SHP77 treated with DMSO at 0.1 percent for 48 hours (cell line): ENCODE measurements at regions not wholly inside any gene's neighbourhood (a gene's known extent, or its start where the extent isn't known, plus 50 kb on each side); places are given as distances from the start of the nearest gene placed in this dataset.
"Not testable (repeated sequence)": the region's sequence is repeated elsewhere in the genome, so short reads cannot be mapped to it uniquely, and the experiment has no call there.

Experiments
- DNase-seq: peaks from one replicate; lab custom pipeline; 2025; lab: John Stamatoyannopoulos, UW

DNA sequence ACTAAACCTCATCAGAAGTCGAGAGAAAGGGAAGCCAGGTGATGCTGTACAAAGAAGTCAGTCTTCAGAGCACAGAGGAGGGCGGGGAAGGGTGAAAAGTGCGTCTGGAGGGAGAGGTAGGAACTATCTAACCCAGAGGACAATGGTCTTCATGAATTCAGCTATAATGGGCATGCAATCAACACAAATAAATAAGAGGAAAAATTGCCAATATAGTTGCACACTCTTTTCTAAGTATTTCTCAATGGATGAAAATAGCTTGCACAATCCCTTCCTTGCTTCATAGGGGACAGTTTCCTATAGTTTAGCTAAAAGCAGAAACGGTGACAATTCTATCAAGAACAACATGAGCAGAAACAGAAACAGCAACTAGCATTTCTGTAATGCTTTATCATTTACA is 931.2 kb downstream of the AACS start:
- no peak for DNase-seq

- no peak for DNase-seq
Measured at GRCh38 chr12:125999628-126000027, 934.4 kb downstream of the AACS start.

- DNase-seq, result no peak
Measured at GRCh38 chr12:126019385-126019784, 954.1 kb downstream of the AACS start.

GRCh38 chr12:126021675-126022074 is 956.4 kb downstream of the AACS start:
- no peak for DNase-seq

GRCh38 chr12:126027825-126028224 is 962.6 kb downstream of the AACS start:
- no peak for DNase-seq

GRCh38 chr12:126030573-126030972 is 965.3 kb downstream of the AACS start:
- no peak for DNase-seq

- DNase-seq, result no peak
Measured at GRCh38 chr12:126033751-126034150, 968.5 kb downstream of the AACS start.

DNA sequence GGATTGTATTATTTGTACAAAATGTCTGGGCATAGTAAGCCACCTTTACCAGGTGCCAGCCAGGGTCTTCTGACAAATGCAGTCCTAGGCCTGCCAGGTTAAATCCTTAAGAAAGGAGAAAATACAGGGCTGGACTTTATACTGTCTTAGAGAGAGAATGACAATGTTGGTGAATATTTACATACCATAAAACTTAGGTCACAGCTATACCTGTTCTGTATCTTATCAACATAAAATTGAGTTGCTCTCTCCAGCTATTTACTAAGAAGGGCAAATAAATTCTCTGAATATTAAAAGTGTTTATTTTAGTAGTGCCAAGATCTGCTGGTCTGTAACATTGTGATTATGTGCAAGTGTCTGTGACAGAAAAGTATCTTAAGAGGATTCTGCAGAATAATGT is 971.1 kb downstream of the AACS start:
- DNase-seq, result no peak

DNA sequence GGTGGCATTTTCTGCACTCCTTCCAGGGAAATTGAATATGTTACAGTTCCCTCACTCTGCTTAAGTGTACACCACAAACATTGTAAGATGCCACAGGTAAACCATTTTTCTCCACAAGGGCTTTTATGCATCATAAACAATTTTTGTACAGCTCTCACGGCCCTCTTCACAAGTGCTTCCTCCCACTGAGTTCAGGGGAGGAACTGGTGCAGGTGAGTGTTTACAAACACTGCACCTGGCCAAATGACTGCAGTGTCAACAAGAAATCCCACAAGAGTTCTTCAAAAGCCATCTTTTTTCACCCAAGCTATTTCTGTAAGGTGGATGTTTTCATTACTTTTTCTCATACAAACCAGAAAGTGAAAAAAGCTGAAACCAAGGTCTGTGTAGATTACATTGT is 973.2 kb downstream of the AACS start:
- DNase-seq, result no peak

- DNase-seq, result no peak
Measured at GRCh38 chr12:126040307-126040706, 975.1 kb downstream of the AACS start.

- no peak for DNase-seq
Measured at GRCh38 chr12:126042286-126042685, 977.1 kb downstream of the AACS start.

GRCh38 chr12:126049501-126049900 is 984.3 kb downstream of the AACS start:
- not testable (repeated sequence) for DNase-seq

DNA sequence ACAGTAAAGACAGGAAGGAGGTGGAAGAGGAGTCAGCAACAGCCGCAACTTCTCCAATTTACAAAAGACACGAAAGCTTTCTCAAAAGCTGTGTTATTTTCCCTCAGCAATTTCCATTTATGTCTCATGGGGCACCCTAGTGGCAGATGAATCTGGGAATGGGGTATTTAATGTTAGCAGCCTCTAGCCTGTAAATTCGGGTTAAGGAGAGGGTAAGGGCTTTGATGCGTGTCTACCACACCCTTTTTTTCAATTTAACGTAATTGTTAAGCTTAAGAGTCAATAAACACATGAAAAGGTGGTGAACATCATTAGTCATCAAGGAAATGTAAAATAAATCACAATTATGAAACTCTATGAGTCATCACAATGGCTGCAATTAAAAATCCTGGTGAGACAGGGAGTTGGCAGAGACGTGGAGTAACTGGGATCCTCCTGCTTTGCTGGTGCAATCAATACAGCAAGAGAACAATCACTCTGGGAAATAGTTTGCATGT is 986.4 kb downstream of the AACS start:
- no peak for DNase-seq

DNA sequence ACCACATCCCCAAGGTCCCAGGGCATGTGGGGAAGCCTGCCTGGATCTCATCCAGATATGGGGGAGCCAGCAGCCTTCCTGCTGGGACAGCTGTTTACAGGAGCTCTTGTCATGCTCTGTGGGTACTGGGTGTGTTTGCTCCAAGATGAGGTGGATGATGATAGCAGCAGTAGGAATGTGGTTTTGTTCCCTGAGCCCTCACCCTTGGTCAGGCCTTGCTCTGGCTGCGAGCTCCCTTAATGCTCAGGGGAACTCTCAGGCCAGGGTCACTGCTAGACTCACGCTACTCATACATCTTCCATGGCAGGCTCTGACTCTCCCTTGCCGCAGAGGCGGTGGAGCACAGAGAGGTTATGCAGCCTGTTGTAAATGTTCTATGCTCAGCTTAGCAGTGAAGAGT is 990.3 kb downstream of the AACS start:
- DNase-seq, result no peak

GRCh38 chr12:126061777-126062176 is 996.5 kb downstream of the AACS start:
- DNase-seq, result no peak

DNA sequence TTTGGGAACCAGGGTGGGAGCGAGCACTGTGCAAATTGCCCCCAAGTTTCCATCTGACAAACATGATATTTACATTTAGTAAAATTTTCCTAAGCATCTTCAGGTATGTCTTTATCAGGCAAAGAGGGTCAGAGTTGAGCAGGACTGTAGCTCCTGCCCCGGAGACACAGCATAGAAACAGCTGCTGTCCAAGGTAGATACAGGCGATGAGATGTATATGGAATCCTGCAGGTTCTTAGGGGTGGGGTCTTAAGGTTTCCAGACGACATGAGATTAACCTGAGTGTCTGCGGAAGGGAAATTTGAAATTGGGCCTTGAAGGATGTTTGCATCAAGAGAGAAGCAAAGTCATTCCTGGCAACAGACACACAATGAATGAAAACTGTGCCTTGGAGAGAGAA is 998.8 kb downstream of the AACS start:
- no peak for DNase-seq

DNA sequence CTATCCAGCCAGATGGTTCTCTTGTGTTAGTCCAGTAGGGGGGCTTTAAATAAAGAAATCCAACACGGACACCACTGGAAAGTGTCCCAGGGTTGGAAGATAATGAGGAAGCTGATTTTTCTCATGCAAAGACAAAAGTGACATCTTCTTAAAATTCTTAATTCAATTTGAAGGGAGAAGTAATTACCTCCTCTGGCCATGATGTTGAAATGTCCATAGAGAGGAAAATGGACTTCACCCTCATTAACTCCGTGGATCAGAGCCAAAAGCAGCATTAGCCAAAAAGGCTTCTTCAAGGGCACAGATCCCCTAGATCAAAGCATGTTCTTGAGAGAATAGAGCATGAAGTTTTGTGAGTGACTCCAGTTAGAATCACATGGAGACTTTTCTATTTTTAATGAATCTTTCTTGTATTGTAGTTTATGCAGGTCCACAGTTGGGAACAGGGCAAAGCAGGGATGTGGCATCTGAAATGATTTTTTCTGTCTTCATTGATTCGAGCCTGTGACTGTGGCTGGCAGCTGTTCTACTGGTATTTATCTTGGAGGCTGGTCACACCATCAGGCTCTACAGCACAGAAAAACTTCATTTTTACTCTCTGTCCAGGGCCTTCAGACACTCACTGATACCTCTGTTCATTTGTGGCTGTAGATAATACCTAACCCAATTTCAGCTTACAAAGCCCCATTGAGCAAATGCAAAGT is 1002.5 kb downstream of the AACS start:
- DNase-seq, result no peak

GRCh38 chr12:126069549-126070165 is 1004.4 kb downstream of the AACS start:
- DNase-seq, result peak; percentile 61

- no peak for DNase-seq
Measured at GRCh38 chr12:126076515-126076914, 1011.3 kb downstream of the AACS start.

DNA sequence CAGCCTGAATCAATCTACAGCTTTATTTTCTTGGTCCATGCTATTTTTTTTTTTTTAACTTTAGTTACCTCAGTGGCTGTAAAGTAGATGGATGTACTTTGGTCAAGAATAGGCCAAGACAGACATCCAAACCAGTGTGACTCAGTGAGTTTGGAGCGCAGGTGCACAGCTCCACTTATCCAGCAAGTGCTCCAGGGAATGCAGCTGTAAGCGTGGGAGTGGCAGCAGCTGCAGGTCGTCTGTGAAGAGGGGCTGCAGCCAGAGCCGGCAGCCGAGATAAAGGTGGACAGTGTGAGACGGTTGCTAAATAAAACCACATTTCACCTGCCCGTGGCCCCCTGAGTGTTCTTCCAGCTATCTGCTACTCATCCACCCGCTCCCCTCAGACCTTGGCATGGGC is 1018.7 kb downstream of the AACS start:
- peak; percentile 40 for DNase-seq

DNA sequence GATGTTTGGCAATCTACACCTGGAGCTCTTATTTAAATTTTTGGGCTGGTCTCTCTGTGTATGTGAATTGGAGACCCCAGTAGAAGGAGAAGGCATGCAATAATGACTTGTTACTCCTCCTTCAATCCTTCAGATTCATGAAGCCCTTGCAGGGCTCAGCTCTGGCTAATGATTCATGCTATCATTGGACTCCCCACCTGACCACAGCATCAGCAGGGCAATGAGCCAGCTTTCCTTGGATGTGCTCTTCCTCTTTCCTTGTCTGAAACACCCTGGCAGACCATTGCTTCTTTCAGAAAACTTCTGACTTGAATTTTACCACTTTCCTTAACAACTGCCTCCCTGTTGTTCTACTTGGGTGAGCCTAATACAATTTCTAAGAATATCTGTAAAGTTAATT is 1019.2 kb downstream of the AACS start:
- peak; percentile 9 for DNase-seq

- no peak for DNase-seq
Measured at GRCh38 chr12:126086242-126086641, 1021.0 kb downstream of the AACS start.

DNA sequence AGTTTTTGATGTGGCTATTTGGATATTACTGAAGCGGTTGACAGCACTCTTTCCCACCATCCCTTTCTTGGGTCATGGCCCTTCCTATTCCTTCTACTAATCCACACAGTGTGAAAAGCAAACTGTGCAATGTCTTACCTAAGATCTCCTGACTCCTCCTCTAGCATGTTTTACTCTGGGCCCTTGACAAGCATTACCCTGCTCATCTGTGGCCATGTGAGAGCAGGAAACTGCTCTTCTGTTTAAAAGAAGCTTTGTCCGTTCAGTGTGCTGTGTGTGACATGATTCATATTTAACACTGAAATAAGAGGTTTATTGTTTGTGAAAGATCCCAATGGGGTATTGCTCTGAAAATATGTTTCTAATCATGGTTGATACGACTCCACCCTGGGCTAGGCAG is 1022.5 kb downstream of the AACS start:
- no peak for DNase-seq

DNA sequence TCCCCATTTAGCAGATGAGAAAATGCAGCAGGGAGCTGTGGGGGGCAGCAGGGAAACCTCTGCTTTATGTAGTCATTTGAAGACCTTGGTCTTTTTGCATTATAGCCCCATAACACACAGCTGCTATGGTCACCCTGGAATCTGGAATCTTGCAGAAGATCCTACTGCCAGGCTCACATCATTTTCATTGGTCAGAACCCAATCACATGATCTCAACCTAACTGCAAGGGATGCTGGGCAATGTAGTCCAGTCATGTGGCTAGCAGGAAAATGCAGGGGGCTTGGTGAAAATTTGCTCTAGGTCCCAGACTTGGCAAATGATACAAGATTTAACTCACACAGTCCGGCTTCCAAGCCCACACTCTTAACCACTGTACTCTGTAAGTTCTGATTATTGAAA is 1028.7 kb downstream of the AACS start:
- peak; percentile 6 for DNase-seq
